ENCODE measurements at regions not wholly inside any gene's neighbourhood (a gene's known extent, or its start where the extent isn't known, plus 50 kb on each side); places are given as distances from the start of the nearest gene placed in this dataset.

DNA sequence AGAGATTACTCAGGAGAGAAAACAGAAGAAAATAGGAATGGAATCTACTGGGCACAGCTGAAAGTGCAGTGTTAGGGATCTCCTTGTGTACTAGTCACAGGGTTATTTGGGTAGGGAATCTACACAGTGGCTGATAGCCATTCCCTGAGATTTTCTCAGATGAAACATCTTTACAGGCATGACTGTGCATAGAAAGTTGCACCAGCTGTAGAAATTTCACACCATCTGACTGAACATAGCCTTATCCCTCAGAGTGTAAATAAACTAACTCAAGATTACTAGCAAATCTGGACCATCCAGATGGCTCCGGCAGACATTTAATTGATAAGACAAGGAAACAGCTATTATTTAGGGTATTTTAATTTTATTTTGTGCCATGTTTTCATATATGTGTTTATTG is 2053.5 kb upstream of the TENM3 start (continued):
- TF ChIP-seq NKRF (conservative IDR thresholded peaks at IDR 0.05) (no peak), CREB1 (IDR thresholded peaks at IDR 0.05; ENCODE audit: low read depth) (no peak), RELA (IDR thresholded peaks at IDR 0.05; ENCODE audit: borderline replicate concordance, partially characterized antibody) (no peak), ZNF592 (IDR thresholded peaks at IDR 0.05) (no peak), ZNF274 (IDR thresholded peaks at IDR 0.05; ENCODE audit: insufficient read depth, insufficient read length) (no peak), NFYB (IDR thresholded peaks at IDR 0.05; ENCODE audit: insufficient read depth, low read depth, low read length) (no peak)
- TF ChIP-seq, protein P1, sequence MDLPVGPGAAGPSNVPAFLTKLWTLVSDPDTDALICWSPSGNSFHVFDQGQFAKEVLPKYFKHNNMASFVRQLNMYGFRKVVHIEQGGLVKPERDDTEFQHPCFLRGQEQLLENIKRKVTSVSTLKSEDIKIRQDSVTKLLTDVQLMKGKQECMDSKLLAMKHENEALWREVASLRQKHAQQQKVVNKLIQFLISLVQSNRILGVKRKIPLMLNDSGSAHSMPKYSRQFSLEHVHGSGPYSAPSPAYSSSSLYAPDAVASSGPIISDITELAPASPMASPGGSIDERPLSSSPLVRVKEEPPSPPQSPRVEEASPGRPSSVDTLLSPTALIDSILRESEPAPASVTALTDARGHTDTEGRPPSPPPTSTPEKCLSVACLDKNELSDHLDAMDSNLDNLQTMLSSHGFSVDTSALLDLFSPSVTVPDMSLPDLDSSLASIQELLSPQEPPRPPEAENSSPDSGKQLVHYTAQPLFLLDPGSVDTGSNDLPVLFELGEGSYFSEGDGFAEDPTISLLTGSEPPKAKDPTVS (IDR thresholded peaks at IDR 0.05; ENCODE audit: low read depth, low read length) = no peak

Measured in GM12878 (cell line).